GM18907 (cell line): ENCODE measurements at regions not wholly inside any gene's neighbourhood (a gene's known extent, or its start where the extent isn't known, plus 50 kb on each side); places are given as distances from the start of the nearest gene placed in this dataset.

Experiments used
- ATAC-seq: cut with Tn5 transposase; IDR thresholded peaks from one replicate; pipeline ENCODE4 v1.9.1; 2021; ENCODE audit warnings: mild to moderate bottlenecking, moderate library complexity; ENCODE audit not compliant: unreplicated experiment

DNA sequence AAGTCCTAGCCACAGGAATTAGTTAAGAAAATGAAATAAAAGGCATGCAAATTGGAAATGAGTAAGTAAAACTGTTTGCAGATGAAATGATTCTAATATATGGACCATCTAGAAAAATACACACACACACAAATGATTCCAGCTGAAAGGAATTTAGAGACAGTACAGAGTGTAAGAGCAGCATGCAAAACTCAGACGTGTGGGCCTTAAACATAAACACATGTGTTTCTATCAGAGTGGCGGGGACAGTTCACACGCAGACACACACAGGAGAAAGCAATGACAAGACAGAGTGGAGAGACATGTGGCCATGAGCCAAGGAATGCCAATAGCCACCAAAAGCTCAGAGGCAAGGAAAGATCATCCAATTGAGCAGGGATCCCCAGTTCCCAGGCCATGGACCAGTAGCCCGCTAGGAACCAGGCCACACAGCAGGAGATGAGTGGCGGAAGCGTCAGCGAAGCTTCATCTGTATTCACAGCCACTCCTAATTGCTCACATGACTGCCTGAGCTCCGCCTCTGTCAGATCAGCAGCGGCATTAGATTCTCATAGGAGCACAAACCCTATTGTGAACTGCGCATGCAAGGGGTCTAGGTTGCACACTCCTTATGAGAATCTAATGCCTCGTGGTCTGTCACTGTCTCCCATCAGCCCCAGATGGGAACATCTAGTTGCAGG lies 155.4 kb downstream of the ARL4C start:
- ATAC-seq: no peak

DNA sequence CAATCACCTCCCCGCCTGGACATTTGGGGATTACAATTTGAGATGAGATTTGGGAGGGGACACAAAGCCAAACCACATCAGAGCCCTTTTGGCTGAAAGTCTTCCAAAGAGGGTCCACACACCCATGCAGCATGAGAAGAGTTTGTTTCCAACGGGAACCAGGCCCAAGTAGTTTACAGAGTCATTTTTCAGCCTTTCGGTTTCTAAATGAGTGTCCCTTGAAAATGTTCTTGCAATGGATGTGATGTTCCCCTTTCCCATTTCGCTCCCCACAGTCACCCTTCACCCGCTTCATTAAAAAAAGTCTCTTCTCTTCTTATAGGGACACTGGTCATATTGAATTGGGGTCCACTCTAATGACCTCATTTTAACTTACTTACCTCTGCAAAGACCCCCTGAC lies 157.4 kb downstream of the ARL4C start:
- ATAC-seq: no peak

DNA sequence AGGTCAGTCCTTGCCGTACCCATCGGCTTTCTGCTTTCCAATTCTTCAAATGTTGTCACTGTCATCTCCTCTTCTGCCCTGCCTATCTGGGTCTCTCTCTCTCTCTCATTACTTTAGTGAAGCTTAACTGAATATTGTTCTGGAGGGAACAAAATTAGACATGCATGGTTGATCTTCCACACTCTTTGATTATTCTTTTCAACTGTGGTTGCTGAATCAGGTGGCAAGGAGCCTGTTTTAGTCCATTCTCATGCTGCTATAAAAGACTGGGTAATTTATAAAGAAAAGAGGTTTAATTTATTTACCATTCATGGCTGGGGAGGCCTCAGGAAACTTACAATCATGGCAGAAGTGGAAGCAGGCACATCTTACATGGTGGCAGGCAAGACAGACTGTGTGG lies 157.9 kb downstream of the ARL4C start:
- no peak for ATAC-seq

GRCh38 chr2:234335661-234336228 lies 161.1 kb downstream of the ARL4C start:
- ATAC-seq: no peak

DNA sequence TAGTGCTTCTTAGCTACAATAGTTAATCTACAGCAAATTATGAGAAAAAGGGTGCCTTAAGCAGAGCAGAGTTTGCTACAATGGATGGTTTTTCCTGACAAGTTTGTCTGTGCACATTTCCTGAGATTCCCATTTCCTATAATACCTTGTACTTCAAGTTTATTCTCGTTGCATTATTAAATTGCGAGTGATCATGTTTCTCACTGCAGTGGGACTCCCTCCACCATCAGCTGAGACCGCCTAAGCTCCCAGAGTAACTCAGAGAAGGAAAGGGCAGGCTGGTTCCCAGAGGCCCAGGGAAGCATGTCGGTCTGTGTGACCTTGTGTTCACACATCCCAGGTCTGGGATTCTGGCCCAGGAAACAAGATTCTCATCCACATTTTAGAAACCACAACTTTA lies 162.1 kb downstream of the ARL4C start:
- no peak for ATAC-seq

- no peak for ATAC-seq
Observed at GRCh38 chr2:234334151-234334550, 162.7 kb downstream of the ARL4C start.

DNA sequence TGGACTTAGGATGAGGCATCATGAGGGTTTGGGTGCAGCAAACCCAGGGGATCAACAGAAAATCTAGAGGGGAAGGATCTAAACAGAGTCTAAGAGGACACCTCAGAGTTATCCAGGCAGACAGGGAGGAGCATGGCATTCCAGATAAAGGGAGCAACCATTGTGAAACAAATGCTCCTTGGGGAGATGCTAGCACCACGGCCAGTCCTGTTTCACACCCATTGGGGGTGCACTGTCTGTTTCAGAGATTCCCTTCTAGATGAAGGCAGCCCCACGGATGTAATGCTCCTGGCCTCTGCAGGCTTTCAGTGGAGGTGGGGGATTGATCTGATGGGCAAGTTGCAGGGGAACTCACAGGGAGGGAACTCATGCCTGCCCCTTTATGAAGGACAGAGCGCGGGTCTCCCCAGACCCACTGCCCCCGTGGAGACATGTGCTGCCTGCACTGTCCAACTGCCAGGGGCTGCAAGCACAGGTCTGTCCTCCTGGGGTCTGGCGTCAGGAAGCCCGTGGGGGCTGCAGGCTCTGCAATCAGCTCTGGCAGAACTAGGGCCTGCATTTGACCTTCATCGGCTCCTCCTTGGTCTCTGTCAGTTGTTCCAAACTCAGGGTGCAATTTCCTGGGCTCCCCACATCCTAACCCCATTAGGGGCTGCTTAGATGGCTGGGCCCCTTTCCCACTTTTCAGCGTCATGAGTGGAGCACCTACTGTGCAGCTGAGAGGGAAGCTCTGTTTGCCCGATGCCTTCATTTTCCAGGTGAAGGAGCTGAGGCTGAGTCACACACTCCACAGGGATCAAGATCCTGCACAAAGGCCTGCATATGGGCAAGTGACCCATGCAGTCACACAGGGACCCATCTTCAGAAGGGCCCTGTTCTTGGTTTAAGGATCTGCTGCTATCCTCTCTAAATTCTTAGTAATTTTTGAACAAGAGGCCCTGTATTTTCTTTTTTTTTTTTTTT lies 163.4 kb downstream of the ARL4C start:
- no peak for ATAC-seq

- no peak for ATAC-seq
Observed at GRCh38 chr2:234331966-234332365, 164.9 kb downstream of the ARL4C start.

DNA sequence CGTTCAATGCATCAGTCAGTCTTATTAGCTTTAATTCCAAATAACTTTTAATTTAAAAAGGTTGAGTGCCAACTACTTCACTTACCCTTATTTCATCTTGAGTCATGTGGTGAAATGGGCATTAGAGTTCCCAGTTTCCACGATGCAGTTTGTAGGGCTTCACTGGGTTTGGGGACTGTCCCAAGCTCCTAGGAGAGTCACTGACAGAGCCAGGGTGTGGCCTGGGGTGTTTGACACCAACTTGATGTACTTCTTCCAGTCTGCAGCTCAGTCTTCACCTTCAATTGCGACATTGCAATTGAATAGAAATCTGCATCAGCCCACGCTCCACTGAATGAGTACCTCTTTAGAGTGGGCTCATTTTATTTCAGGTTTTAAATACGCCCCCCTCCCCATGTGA lies 165.3 kb downstream of the ARL4C start:
- ATAC-seq: no peak

GRCh38 chr2:234330902-234331301 lies 166.0 kb downstream of the ARL4C start:
- no peak for ATAC-seq

- no peak for ATAC-seq
Observed at GRCh38 chr2:234329202-234329960, 167.5 kb downstream of the ARL4C start.

- ATAC-seq: no peak
Observed at GRCh38 chr2:234328444-234328990, 168.4 kb downstream of the ARL4C start.

DNA sequence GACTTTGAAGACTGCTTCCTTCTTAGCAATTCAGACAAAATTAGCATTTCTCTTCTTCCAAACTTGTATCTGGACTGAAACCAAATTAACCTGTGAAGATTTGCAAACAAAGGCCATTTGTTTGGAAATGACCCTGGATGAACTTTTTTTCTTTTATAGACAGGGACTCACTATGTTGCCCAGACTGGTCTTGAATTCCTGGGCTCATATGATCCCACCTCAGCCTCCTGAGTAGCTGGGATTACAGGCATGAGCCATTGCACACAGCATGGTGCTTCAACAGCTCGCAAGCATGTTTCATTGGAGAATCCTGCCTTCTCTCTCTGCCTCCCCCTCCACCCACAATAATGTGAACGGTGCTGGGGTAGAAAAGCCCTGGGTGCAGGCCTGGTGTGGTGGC lies 170.2 kb downstream of the ARL4C start:
- no peak for ATAC-seq

- ATAC-seq: no peak
Observed at GRCh38 chr2:234324116-234324515, 172.8 kb downstream of the ARL4C start.

DNA sequence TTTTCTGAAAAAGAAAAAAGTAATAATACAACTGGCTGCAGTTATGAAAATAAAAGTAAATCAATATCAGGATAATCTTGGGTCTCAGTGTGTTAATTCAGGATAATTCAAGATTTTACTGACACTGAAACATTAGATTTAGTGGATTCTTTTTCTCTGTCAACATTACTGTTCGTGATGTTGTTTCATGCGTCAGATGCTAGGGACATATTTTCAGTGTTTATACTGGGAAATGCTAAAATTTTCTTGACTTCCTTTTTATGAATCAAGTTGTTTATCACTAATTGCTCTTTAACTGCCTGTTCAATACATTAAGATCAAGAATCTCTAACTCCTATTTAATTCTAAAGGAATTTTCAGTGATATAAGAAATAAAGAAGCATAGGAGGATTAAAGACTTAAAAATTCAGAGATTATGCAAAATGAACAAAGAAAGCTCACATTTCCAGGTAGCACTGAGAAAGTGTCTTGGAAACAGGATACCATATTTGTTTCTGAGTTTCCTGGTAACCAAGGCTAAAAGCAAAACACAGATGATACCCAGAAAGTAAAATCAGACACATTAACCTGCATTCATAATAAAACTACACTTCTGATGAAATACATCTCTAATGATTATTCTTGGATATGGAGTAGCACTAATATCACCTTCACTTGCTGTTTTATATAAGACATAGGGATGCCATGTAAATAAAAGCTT lies 174.0 kb downstream of the ARL4C start:
- no peak for ATAC-seq

- no peak for ATAC-seq
Observed at GRCh38 chr2:234320066-234320465, 176.8 kb downstream of the ARL4C start.

DNA sequence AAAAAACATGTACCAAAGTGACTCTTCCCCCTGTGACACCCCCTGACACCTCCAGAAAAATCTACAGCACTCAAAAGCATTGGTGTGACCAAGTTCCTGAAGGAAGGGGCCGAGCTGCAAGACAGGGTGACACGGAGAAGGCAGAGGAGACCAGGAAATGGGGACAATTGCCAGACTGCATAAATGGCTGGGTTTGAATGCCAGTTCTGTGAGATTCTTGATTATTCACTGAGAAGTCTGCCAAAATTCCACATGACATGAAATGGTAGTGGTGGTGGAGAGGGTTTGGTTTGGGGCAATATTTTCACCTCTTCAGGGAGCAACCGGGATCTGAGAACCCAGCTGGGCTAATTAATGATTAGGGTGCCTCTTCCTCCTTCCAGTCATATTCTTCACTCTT lies 178.5 kb downstream of the ARL4C start:
- no peak for ATAC-seq

DNA sequence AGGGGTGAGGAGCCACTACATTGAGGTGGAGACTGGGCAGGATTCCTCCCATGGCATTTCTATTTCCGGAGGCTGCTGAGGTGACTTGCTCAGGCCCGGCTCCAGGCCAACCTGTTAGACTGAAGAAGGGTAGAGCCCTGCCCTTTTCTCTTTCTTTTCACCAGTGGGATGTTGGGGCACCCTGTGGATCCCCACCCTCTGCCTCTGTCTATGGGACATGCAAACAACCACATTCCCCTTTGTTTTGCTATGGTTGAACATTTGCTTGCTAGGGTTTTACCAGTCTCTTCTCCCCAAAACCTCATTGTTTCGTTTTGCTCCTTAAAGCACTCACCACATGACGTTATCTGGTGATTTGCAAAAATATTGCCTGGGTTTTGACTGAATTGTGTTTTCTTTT lies 183.3 kb downstream of the ARL4C start:
- no peak for ATAC-seq

DNA sequence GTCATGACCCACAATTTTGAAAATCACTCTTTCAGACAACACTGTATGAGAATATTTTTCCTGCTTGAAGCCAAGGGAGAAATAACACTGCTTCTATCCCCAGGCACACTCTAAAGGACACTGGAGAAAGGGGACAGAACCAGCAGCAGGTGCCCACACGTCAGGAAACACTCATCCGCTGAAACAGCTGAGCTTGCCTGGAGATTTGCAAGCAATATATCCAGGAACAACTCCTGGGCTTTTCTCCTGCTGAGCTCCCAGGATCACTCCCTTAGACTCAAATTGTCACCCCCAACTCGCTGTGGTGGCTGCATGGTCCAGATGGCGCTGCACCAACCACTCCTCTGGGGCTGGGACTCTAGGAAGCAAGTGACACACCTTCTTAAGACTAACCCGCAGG lies 186.7 kb downstream of the ARL4C start:
- ATAC-seq: no peak

DNA sequence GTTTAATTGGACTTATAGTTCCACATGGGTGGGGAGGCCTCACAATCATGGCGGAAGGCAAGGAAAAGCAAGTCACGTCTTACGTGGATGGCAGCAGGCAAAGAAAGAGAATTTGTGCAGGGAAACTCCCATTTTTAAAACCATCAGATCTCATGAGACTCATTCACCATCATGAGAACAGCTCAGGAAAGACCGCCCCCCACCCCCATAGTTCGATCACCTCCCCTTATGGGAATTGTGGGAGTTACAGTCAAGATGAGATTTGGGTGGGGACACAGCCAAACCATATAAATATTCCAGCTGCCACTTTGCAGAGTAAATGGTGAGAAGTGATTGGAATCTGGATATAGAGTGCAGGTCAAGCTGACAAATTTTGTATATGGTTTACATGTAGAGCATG lies 187.4 kb downstream of the ARL4C start:
- ATAC-seq: no peak
